ENCODE measurements at regions not wholly inside any gene's neighbourhood (a gene's known extent, or its start where the extent isn't known, plus 50 kb on each side); places are given as distances from the start of the nearest gene placed in this dataset.

DNA sequence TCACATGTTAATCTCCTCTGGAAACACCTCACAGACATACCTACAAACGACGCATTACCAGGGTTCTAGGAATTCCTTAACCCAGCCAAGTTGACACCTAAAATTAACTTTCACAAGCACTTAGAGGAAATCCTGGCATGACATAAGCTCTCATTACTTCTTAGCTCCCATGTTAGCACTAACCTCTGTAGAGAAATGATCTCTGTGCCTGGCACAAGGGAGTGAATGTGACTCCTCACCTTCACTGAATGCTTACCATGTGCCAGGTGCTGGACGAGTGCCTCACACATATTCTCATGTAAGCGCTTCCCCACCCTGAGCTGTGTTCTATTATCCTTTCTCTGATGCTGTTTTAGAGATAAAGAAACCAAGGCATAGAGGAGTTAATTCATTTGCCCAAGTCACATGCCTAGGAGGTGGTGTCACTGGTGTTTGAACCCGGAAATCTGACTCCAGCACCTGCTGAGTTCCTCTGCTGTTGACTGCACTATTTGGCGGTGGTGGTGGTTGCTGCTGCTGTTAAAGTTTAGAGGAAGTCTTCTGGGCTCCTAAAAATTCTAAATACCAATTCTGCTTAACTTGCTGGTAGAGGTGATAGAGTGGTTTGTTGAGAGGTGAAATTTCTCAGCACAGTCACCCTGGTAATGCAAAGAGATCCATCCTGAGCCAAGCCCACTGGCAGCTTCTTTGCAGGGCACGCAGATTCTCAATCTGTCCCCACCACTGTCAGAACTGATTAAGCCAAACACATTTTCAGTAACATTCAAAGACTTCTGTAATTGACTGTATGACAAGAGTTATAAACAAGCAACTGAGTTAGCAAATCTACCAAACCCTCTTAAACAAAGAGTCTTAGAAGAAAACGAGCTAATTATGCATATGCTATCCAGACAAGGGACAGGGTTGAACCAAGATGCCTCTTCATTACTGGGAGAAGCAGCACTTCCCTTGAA, 200.3 kb downstream of the CMPK2 start:
- H3K4me2 ChIP-seq (ENCODE audit: low read depth, low read length): no peak overlapping the region
- no peak for ATAC-seq
- no peaks in the 10 kb centered on the region for H4K20me1 ChIP-seq (ENCODE audit: insufficient read depth, low read length)
- BruUV-seq (replicated peaks): no TSS peak
- H3K79me2 ChIP-seq (ENCODE audit: insufficient read depth, low read length): no peaks in the 10 kb centered on the region
- no peak overlapping the region for H3K4me3 ChIP-seq (replicated peaks in 1 of 3; ENCODE audit: insufficient read depth in 1 of 3, low read depth in 2 of 3, low read length in 3 of 3)
- no peaks in the 10 kb centered on the region for H3K36me3 ChIP-seq (replicated peaks in 1 of 2; ENCODE audit: control insufficient read depth in 1 of 2, insufficient read depth in 2 of 2, low read length in 2 of 2)
- H3K27me3 ChIP-seq (ENCODE audit: control insufficient read depth in 1 of 2, insufficient read depth in 2 of 2, low read length in 2 of 2): peaks cover 0 to 5% of the 10 kb centered on the region in 2 experiments; a peak in 2 of 5 replicates
- in situ Hi-C loops (cut with HindIII; ENCODE audit: extremely low pct_ligation_motif_present, low pct_unique_long_range_greater_than_20kb): no loop called here
- FAIRE-seq: no peak
- no peak for DNase-seq (ENCODE audit: low spot score)
- H3K9ac ChIP-seq (ENCODE audit: insufficient read depth, low read depth, low read length): no peak overlapping the region
- 18% methylated on average over 8 of the region's 8 CpGs for WGBS (ENCODE audit: low lambda C conversion rate)
- H3K4me1 ChIP-seq (ENCODE audit: insufficient read depth, low read length): no peaks in the 10 kb centered on the region
- ChIA-PET POLR2A (no interaction called here), CTCF (ENCODE audit: low intra/inter-chr PET ratio, low total read pairs) (no interaction called here)
- H3K9me3 ChIP-seq (ENCODE audit: low read length): no peaks in the 10 kb centered on the region
- TF ChIP-seq ZNF317 (CRISPR knock-in tag; IDR thresholded peaks at IDR 0.05) (no peak), MXD4 (CRISPR knock-in tag; IDR thresholded peaks at IDR 0.05) (no peak), ZFP1 (CRISPR knock-in tag; IDR thresholded peaks at IDR 0.05) (no peak), HCFC1 (IDR thresholded peaks at IDR 0.05; ENCODE audit: low read depth, low read length) (no peak), ZNF891 (CRISPR knock-in tag; IDR thresholded peaks at IDR 0.05) (no peak), JUNB (CRISPR knock-in tag; IDR thresholded peaks at IDR 0.05; ENCODE audit: borderline replicate concordance) (no peak), HOXA9 (CRISPR knock-in tag; IDR thresholded peaks at IDR 0.05; ENCODE audit: borderline replicate concordance) (no peak)
- H3K27ac ChIP-seq (ENCODE audit: extremely low read length, insufficient read depth, low read length): no peak overlapping the region
- H2AFZ ChIP-seq (ENCODE audit: low read length): no peak overlapping the region
- intact Hi-C loops (cut with micrococcal nuclease; ENCODE audit: unreplicated experiment): no loop called here

DNA sequence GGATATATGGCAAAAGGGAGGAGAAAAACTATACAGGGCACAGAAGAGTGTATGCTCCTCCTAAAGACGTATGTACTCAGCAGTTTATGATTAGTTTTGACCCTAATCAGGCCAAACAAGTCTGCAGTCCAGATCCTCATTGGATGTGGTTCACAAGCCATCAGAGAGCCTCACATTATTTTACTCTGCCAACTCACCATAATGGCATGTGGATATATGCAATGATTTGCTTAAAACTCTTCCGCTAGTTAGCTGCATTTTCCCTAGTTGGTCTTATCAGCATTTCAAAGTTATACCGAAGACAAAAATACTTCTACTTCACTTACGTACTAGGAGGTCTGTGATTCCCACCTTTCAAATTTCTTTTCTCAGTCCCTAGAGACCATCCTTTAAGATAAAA, 198.4 kb downstream of the CMPK2 start:
- no peaks in the 10 kb centered on the region for H3K79me2 ChIP-seq (ENCODE audit: insufficient read depth, low read length)
- H4K20me1 ChIP-seq (ENCODE audit: insufficient read depth, low read length): no peaks in the 10 kb centered on the region
- CTCF ChIA-PET (ENCODE audit: low intra/inter-chr PET ratio, low total read pairs): no interaction called here
- H3K4me1 ChIP-seq (ENCODE audit: insufficient read depth, low read length): no peaks in the 10 kb centered on the region
- H3K36me3 ChIP-seq (replicated peaks in 1 of 2; ENCODE audit: control insufficient read depth in 1 of 2, insufficient read depth in 2 of 2, low read length in 2 of 2): no peaks in the 10 kb centered on the region
- BruUV-seq (replicated peaks): no TSS peak
- WGBS (ENCODE audit: low lambda C conversion rate): 27% methylated on average over 4 of the region's 4 CpGs
- no peak overlapping the region for H2AFZ ChIP-seq (ENCODE audit: low read length)
- ATAC-seq (no peak), FAIRE-seq (no peak), DNase-seq (ENCODE audit: low spot score) (no peak)
- H3K9ac ChIP-seq (ENCODE audit: insufficient read depth, low read depth, low read length): no peak overlapping the region
- H3K9me3 ChIP-seq (ENCODE audit: low read length): no peaks in the 10 kb centered on the region
- no peak overlapping the region for H3K4me2 ChIP-seq (ENCODE audit: low read depth, low read length)
- no peak overlapping the region for H3K4me3 ChIP-seq (replicated peaks in 1 of 3; ENCODE audit: insufficient read depth in 1 of 3, low read depth in 2 of 3, low read length in 3 of 3)
- TF ChIP-seq ZNF337 (CRISPR knock-in tag; IDR thresholded peaks at IDR 0.05; ENCODE audit: borderline replicate concordance, low read depth): no peak
- TF ChIP-seq NPAS2 (CRISPR knock-in tag; IDR thresholded peaks at IDR 0.05; ENCODE audit: borderline replicate concordance): no peak
- TF ChIP-seq, protein P1, sequence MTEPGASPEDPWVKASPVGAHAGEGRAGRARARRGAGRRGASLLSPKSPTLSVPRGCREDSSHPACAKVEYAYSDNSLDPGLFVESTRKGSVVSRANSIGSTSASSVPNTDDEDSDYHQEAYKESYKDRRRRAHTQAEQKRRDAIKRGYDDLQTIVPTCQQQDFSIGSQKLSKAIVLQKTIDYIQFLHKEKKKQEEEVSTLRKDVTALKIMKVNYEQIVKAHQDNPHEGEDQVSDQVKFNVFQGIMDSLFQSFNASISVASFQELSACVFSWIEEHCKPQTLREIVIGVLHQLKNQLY (CRISPR knock-in tag; IDR thresholded peaks at IDR 0.05): no peak
- TF ChIP-seq, protein P2, sequence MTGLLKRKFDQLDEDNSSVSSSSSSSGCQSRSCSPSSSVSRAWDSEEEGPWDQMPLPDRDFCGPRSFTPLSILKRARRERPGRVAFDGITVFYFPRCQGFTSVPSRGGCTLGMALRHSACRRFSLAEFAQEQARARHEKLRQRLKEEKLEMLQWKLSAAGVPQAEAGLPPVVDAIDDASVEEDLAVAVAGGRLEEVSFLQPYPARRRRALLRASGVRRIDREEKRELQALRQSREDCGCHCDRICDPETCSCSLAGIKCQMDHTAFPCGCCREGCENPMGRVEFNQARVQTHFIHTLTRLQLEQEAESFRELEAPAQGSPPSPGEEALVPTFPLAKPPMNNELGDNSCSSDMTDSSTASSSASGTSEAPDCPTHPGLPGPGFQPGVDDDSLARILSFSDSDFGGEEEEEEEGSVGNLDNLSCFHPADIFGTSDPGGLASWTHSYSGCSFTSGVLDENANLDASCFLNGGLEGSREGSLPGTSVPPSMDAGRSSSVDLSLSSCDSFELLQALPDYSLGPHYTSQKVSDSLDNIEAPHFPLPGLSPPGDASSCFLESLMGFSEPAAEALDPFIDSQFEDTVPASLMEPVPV (CRISPR knock-in tag; IDR thresholded peaks at IDR 0.05): no peak
- no peak for TF ChIP-seq ZNF878 (CRISPR knock-in tag; IDR thresholded peaks at IDR 0.05)
- TF ChIP-seq MYC (CRISPR knock-in tag; IDR thresholded peaks at IDR 0.05; ENCODE audit: borderline replicate concordance): no peak
- H3K27me3 ChIP-seq (ENCODE audit: control insufficient read depth in 1 of 2, insufficient read depth in 2 of 2, low read length in 2 of 2): peaks cover 0 to 5% of the 10 kb centered on the region in 2 experiments; a peak in 2 of 5 replicates
- no peak overlapping the region for H3K27ac ChIP-seq (ENCODE audit: extremely low read length, insufficient read depth, low read length)
- intact Hi-C loops (cut with micrococcal nuclease; ENCODE audit: unreplicated experiment): no loop called here
- POLR2A ChIA-PET: no interaction called here
- in situ Hi-C loops (cut with HindIII; ENCODE audit: extremely low pct_ligation_motif_present, low pct_unique_long_range_greater_than_20kb): no loop called here

Measured in HepG2 (cell line).